Activated naive CD4-positive, alpha-beta T cell treated with anti-CD3 and anti-CD28 coated beads, Interleukin-2, amount 10 ng/mL, durations not matched to agents 7 days and 5 days (primary cell): ENCODE measurements at regions not wholly inside any gene's neighbourhood (a gene's known extent, or its start where the extent isn't known, plus 50 kb on each side); places are given as distances from the start of the nearest gene placed in this dataset.
"Not testable (repeated sequence)": the region's sequence is repeated elsewhere in the genome, so short reads cannot be mapped to it uniquely, and the experiment has no call there.

ENCODE experiments used
- CTCF ChIA-PET: fragments of 350-600 bp; sonication (Branson Sonifier 250); formaldehyde crosslinking; loops from one replicate; lab custom pipeline; 2021; ENCODE audit warnings: antibody characterized with exemption; lab: Charles Lee
- DNase-seq: peaks from one replicate; pipeline ENCODE4 v3.0.0-alpha.2; 2020
- H3K27ac Mint-ChIP-seq: one replicate; pipeline ENCODE4 v1.8.0; 2021; ENCODE audit warnings: mild to moderate bottlenecking, moderate library complexity, mixed read lengths
- H3K27me3 Mint-ChIP-seq: one replicate; pipeline ENCODE4 v1.8.0; 2021; ENCODE audit warnings: mild to moderate bottlenecking, mixed read lengths
- H3K36me3 Mint-ChIP-seq: one replicate; pipeline ENCODE4 v1.8.0; 2021; ENCODE audit warnings: mixed read lengths
- H3K4me1 Mint-ChIP-seq: one replicate; pipeline ENCODE4 v1.8.0; 2021; ENCODE audit warnings: mixed read lengths
- H3K4me3 Mint-ChIP-seq: one replicate; pipeline ENCODE4 v1.8.0; 2021; ENCODE audit warnings: mild to moderate bottlenecking, moderate library complexity, mixed read lengths
- H3K9me3 Mint-ChIP-seq: one replicate; pipeline ENCODE4 v1.8.0; 2021; ENCODE audit warnings: mixed read lengths

DNA sequence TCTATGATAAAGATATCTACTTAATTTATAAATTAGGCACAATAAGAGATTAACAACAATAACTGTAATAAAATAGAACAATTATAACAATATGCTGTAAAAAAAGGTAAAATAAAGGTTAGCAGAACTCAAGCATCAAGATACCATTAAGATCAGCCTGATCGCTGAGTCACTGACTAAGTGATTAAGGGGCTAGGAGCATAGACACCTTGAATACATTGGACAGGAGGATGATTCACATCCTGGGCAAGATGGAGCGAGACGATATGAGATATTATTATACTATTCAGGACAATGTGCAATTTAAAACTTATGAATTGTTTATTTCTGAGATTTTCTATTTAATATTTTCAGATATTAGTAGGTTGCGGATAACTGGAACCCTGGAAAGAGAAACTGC is 1277.8 kb upstream of the ZEB2 start:
- Mint-ChIP-seq H3K27ac (no peak overlapping the region), H3K4me3 (no peak overlapping the region), H3K36me3 (no peaks in the 10 kb centered on the region), H3K9me3 (peaks cover 2% of the 10 kb centered on the region), H3K4me1 (no peaks in the 10 kb centered on the region), H3K27me3 (no peaks in the 10 kb centered on the region)
- CTCF ChIA-PET: no interaction called here
- no peak for DNase-seq

DNA sequence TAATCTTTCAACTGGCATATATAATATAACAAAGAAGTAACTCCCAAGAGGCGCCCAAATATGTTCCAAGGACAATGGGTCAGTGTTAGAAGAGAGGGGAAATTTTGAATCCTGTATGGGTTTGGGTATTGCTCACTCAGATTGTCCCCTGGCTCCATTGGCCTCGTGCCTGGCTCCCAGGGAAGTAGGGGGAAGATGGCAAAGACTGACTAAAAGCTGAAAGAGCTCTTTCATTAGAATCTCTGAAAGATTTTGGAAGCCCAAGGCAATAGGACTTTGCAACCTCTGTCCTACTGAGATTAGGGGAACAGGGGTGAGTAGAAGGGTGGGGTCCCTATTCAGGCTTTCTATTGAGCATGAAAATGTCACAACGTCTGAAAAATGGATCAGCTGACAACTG is 1272.8 kb upstream of the ZEB2 start:
- H3K4me3 Mint-ChIP-seq: no peak overlapping the region
- CTCF ChIA-PET: no interaction called here

DNA sequence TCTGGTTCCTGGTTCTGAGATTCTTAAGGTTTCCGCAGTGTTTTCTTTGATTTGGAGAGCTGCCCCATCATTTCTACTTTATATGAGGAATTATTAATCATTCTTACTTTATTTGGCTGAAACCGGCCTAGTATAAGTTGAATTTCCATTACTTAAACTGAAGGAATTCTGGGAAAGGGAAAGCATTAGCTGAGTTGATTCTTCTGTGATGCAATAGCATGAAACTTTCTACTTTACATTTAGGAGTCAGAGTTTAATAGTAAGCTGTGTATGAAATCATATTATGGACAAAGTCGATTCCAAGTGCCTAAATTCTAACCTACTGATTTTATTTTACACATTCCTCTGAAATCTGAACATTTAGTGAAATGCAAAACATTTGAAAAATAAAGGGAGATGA is 1269.7 kb upstream of the ZEB2 start:
- Mint-ChIP-seq H3K4me3 (no peak overlapping the region), H3K27ac (no peak overlapping the region), H3K9me3 (peaks cover 4% of the 10 kb centered on the region), H3K36me3 (no peaks in the 10 kb centered on the region), H3K27me3 (no peaks in the 10 kb centered on the region), H3K4me1 (no peaks in the 10 kb centered on the region)
- no peak for DNase-seq
- CTCF ChIA-PET: no interaction called here

More for the DNA sequence above, 1272.8 kb upstream of the ZEB2 start:
- Mint-ChIP-seq H3K36me3 (no peaks in the 10 kb centered on the region), H3K27ac (no peak overlapping the region), H3K27me3 (no peaks in the 10 kb centered on the region), H3K9me3 (peaks cover 4% of the 10 kb centered on the region), H3K4me1 (no peaks in the 10 kb centered on the region)
- no peak for DNase-seq

DNA sequence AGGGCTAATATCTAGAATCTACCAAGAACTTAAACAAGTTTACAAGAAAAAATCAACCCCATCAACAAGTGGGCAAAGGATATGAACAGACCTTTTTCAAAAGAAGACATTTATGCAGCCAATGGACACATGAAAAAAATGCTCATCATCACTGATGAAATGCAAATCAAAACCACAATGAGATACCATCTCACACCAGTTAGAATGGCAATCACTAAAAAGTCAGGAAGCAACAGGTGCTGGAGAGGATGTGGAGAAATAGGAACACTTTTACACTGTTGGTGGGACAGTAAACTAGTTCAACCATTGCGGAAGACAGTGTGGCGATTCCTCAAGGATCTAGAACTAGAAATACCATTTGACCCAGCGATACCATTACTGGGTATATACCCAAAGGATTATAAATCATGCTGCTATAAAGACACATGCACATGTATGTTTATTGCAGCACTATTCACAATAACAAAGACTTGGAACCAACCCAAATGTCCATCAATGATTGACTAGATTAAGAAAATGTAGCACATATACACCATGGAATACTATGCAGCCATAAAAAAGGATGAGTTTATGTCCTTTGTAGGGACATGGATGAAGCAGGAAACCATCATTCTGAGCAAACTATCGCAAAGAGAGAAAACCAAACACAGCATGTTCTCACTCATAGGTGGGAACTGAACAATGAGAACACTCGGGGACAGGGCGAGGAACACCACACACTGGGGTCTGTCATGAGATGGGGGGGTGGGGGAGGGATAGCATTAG is 1267.9 kb upstream of the ZEB2 start:
- H3K27me3 Mint-ChIP-seq, CTCF ChIA-PET, H3K36me3 Mint-ChIP-seq, H3K27ac Mint-ChIP-seq, H3K4me1 Mint-ChIP-seq, H3K9me3 Mint-ChIP-seq, H3K4me3 Mint-ChIP-seq, DNase-seq: not testable (repeated sequence)

DNA sequence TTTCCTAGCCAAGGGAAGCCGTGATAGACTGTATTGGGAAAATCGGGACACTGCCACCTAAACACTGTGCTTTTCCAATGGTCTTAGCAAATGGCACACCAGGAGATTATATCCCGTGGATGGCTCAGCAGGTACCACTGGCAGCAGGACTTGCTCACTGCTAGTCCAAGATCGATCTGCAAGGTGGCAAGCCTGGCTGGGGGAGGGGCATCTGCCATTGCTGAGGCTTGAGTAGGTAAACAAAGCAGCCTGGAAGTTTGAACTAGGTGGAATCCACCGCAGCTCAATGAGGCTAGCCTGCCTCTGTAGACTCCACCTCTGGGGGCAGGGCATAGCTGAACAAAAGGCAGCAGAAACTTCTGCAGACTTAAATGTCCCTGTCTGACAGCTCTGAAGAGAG is 1262.7 kb upstream of the ZEB2 start:
- H3K27me3 Mint-ChIP-seq, H3K4me3 Mint-ChIP-seq, H3K4me1 Mint-ChIP-seq, DNase-seq, H3K27ac Mint-ChIP-seq, CTCF ChIA-PET, H3K36me3 Mint-ChIP-seq, H3K9me3 Mint-ChIP-seq: not testable (repeated sequence)

DNA sequence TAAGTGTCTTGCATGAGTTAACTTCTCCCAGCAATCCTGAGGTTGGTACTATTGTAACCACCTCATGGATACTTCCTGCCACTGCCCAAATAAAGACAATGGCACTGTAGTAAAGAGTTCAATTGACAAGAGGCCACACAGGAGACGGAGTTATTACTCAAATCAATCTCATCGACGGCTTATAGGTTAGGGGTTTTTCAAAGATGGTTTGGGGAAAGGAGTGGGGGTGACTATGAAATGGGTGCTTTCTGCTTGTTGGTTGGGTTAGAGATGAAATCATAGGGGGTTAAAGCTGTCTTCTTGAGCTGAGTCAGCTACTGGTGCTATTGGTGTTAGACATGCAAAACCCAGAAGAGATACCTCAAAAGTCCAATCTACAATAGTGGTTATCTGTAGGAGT is 1258.0 kb upstream of the ZEB2 start:
- Mint-ChIP-seq H3K27me3 (no peaks in the 10 kb centered on the region), H3K27ac (no peak overlapping the region), H3K4me1 (no peaks in the 10 kb centered on the region), H3K4me3 (no peak overlapping the region), H3K36me3 (no peaks in the 10 kb centered on the region), H3K9me3 (no peaks in the 10 kb centered on the region)
- CTCF ChIA-PET: interaction anchor here (0.6 to 0.7 kb wide), 2 partner anchors 356 to 820 kb away, joined by 3 to 4 read pairs; no protein-coding TSS in a partner anchor
- no peak for DNase-seq

DNA sequence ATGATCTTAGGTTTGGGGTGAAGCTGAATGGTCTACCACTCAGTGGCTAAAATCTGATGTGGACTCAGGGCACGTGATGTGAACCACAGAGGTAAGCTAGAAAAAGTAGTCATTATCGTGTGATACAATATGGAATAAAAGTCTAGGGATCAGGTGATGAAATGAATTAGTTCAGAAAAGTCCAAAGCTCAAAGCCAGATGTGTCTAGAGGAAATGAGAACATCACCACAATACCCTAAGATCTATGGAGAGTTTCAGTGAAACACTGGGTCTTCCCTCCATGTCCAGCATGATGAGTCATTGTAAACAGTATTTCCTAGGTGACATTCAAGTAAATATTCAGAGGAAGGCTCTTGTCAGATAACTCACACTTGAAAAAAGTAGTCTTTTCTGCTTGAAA is 1257.4 kb upstream of the ZEB2 start:
- Mint-ChIP-seq H3K4me3 (no peak overlapping the region), H3K4me1 (no peaks in the 10 kb centered on the region), H3K36me3 (no peaks in the 10 kb centered on the region), H3K27me3 (no peaks in the 10 kb centered on the region), H3K9me3 (no peaks in the 10 kb centered on the region), H3K27ac (no peak overlapping the region)
- CTCF ChIA-PET: no interaction called here
- DNase-seq: no peak

DNA sequence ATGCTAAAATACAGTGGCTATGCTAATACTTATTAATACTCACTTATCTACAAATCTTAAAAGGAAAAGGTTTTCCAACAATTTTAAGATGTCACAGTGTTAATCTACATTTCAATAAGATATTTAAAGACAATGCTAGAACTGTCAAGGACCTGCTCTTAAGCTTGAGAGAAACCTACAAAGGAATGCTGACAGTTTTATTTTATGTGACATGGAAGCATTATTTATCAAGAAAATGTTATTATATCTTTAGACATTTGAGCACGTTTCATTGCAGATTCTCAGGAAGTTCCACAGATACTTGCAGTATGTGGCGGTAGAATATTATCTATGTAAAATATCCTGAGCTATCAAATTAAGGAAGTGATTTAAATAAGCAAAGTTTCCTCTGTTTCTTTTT is 1255.7 kb upstream of the ZEB2 start:
- H3K9me3 Mint-ChIP-seq: no peaks in the 10 kb centered on the region
- CTCF ChIA-PET: no interaction called here
- no peaks in the 10 kb centered on the region for H3K27me3 Mint-ChIP-seq
- H3K4me3 Mint-ChIP-seq: no peak overlapping the region
- no peaks in the 10 kb centered on the region for H3K4me1 Mint-ChIP-seq
- DNase-seq: no peak
- no peaks in the 10 kb centered on the region for H3K36me3 Mint-ChIP-seq
- H3K27ac Mint-ChIP-seq: no peak overlapping the region

DNA sequence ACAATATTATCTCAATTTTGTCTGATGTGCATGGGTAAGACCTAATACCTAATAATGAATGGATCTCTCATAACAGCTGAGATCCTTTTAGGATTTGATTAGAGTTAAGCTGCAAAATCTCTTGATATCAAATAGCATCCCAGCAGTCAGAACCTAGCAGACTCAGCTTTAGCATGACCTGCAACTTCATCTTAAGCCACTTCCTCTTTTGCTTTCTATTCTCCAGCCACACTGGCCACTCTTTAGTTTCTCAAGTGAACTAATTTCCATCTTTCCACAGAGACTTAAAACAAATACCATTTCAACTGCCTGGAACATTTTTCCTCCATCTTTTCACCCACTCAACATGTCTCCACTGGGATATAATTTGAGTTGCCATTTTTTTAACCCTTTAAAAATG is 1251.6 kb upstream of the ZEB2 start:
- CTCF ChIA-PET: no interaction called here
- H3K4me1 Mint-ChIP-seq: no peaks in the 10 kb centered on the region
- no peaks in the 10 kb centered on the region for H3K36me3 Mint-ChIP-seq
- no peak overlapping the region for H3K4me3 Mint-ChIP-seq
- DNase-seq: no peak
- no peaks in the 10 kb centered on the region for H3K9me3 Mint-ChIP-seq
- H3K27ac Mint-ChIP-seq: no peak overlapping the region
- H3K27me3 Mint-ChIP-seq: no peaks in the 10 kb centered on the region

DNA sequence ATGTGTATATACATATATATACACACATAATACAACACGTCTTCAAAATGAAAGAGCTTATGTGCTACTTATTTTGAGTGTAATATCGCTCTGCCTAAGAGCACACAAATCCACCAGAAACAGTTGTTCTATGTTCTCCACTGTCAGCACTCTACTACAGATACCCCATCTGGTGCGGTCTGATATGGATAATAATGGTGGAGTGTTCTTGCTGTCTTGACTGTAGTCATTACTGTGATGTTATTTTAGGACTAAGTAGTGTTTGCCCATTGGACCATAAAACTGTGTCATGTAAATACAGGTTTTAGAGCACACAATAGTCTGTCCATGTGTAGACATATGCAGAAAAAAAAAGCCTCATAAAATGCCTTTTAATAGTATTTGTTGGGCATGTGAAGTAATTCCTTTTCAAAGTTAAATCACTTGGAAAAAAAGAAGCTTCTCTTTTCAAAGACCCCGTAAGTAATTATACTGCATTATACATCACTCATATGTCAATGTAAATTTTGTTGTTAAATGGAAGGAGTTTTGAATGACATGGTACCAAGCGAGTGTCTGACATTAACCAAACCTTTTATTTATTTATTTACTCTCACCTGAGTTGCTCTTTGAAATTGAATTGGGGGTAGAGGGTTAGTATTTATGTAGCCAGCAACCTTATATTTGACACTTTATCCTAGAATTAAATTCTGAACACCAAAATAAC is 1249.2 kb upstream of the ZEB2 start:
- Mint-ChIP-seq H3K36me3 (no peaks in the 10 kb centered on the region), H3K4me3 (no peak overlapping the region), H3K27ac (no peak overlapping the region), H3K27me3 (no peaks in the 10 kb centered on the region), H3K4me1 (no peaks in the 10 kb centered on the region), H3K9me3 (no peaks in the 10 kb centered on the region)
- no peak for DNase-seq
- CTCF ChIA-PET: no interaction called here

DNA sequence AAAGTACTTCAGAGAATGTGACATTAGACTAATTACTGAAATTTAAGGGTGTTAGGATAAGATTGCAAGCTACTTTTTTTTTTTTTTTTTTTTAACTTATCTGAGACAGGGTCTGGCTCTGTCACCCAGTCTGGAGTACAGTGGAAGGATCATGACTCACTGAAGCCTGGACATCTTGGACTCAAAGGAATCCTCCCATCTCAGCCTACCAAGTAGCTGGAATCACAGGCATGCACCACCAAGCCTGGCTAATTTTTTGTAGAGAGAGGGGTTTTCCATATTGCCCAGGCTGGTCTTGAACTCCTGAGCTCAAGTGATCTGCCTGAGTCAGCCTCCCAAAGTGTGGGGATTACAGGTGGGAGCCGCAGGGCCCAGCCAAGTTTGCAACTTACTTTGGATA is 1246.0 kb upstream of the ZEB2 start:
- Mint-ChIP-seq H3K9me3 (no peaks in the 10 kb centered on the region), H3K4me1 (no peaks in the 10 kb centered on the region), H3K4me3 (no peak overlapping the region), H3K27me3 (no peaks in the 10 kb centered on the region), H3K36me3 (no peaks in the 10 kb centered on the region), H3K27ac (no peak overlapping the region)
- no peak for DNase-seq
- CTCF ChIA-PET: no interaction called here

DNA sequence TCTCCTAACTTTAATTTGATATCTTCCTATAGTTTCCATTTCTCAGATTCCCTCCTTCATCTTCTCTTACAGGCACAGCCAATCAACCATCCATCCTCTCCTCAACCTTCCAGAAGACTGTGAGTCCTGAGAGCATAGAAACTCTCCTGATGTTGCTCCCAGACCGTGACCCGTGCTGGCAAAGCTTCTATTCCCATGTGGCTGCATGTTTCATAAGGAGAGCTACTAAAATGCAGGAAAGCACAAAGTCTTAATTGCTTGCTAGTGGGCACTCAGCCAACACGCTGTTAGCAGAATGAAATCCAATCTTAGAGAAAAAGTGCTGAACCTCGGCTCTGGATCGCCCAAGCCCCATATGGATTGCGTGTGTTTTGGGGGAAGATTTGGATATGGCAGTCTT is 1244.7 kb upstream of the ZEB2 start:
- no peak for DNase-seq
- Mint-ChIP-seq H3K36me3 (no peaks in the 10 kb centered on the region), H3K27me3 (no peaks in the 10 kb centered on the region), H3K27ac (no peak overlapping the region), H3K4me3 (no peak overlapping the region), H3K4me1 (no peaks in the 10 kb centered on the region), H3K9me3 (no peaks in the 10 kb centered on the region)
- CTCF ChIA-PET: no interaction called here

DNA sequence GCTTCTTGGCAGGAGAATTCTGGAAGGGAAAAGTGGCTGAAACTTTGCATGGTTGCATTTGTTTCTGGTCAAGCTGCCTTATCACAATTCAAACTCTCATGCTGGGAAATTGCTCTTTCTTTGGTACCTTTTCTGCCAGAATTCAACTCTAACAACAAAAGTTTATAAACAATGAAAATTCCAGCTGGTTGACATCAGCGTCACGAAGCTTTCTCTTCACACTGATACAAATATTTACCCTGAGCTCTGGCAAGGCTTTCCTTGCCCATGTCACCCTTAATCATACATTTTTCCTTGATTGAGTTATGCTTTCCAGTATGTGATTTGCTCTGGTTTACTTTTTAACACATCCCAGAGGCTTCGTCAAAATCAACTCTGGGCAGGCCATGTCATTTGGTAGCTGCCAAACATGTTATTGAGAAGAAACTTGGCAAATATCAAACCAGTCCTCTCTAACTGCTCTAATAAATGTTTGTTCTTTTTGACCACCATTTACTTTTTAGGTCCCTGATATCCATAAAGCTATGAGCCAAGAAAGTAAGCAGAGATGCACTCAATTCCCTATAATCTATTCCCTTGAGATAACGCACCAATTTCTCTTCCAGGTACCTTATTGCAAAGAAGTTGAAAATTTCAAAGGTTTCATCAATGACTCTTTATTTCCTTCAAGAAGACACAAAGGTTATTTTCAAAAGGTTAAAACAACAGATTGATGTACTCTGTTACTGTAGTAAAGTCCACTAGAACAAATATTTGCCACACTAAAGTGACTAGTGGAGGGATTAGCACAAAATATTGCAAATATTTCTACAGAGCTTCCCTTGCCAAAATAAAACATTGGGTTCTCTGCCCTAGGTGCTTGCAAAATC is 1241.1 kb upstream of the ZEB2 start:
- H3K4me3 Mint-ChIP-seq: no peak overlapping the region
- no peak for DNase-seq
- H3K27ac Mint-ChIP-seq: no peak overlapping the region
- no peaks in the 10 kb centered on the region for H3K36me3 Mint-ChIP-seq
- H3K4me1 Mint-ChIP-seq: no peaks in the 10 kb centered on the region
- no peaks in the 10 kb centered on the region for H3K27me3 Mint-ChIP-seq
- CTCF ChIA-PET: no interaction called here
- no peaks in the 10 kb centered on the region for H3K9me3 Mint-ChIP-seq

DNA sequence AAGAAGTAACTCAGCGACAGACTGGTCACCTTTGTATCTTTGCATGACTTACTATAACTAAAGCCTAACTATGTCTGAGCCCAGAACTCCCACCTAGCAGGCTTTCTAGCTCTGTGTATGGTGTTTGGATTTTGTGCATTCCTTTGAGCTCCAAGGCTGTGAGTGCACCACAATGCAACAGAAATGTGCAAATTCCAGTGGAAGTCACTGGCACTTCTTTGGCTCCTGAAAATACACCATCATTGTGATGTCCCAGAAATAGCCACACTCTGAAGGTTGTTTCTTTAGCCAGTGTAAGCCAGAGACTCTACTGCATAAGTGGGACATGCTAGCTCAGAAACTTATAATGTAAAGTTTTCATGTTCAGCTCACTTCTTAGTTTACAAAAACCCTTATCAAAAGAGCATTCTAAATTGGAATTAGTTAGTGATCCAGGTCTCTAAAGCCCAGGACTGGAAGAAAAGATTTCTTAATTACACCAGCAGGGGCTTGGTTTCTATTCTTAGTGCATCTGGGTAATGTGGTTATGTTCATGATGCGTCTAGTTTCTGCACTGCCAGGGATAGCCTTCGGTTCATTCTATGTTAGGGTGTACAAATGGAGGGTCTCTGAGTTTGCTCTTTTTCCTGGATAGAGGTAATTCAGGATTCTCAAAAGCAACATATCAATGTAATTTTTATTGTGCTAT is 1239.5 kb upstream of the ZEB2 start:
- Mint-ChIP-seq H3K27ac (no peak overlapping the region), H3K4me1 (no peaks in the 10 kb centered on the region), H3K9me3 (no peaks in the 10 kb centered on the region), H3K36me3 (no peaks in the 10 kb centered on the region), H3K4me3 (no peak overlapping the region), H3K27me3 (no peaks in the 10 kb centered on the region)
- no peak for DNase-seq
- CTCF ChIA-PET: no interaction called here
